Upper lobe of left lung (tissue), 6 donors: ENCODE measurements at regions not wholly inside any gene's neighbourhood (a gene's known extent, or its start where the extent isn't known, plus 50 kb on each side); places are given as distances from the start of the nearest gene placed in this dataset.

Experiments used
- ATAC-seq, 2 donors: fragments of 200-7000 bp; cut with Tn5 transposase; one replicate each; pipeline ENCODE4 v1.9.1; 2022; ENCODE audit warnings: mild to moderate bottlenecking in 2 of 2, moderate library complexity in 2 of 2; ENCODE audit not compliant: low FRiP score in 2 of 2
- DNase-seq, 2 donors: peaks; one replicate each; pipeline ENCODE4 v3.0.0-alpha.2; 2019 to 2020
- H3K27ac ChIP-seq, 4 donors: fragments of 200-600 bp; sonication (generic); one replicate each; pipeline ENCODE4 v1.5.1; 2016 to 2019
- H3K27me3 ChIP-seq, 4 donors: fragments of 200-600 bp; sonication (generic); one replicate each; pipeline ENCODE4 v1.5.1; 2017 to 2019
- H3K36me3 ChIP-seq, 4 donors: fragments of 200-600 bp; sonication (generic); one replicate each; pipeline ENCODE4 v1.5.1; 2016 to 2019
- H3K4me1 ChIP-seq, 4 donors: fragments of 200-600 bp; sonication (generic); one replicate each; pipeline ENCODE4 v1.5.1; 2018 to 2019
- H3K4me3 ChIP-seq, 4 donors: fragments of 200-600 bp; sonication (generic); one replicate each; pipeline ENCODE4 v1.5.1; 2017 to 2019; ENCODE audit warnings: mild to moderate bottlenecking in 2 of 4, moderate library complexity in 1 of 4
- H3K9me3 ChIP-seq, 4 donors: fragments of 200-600 bp; sonication (generic); one replicate each; pipeline ENCODE4 v1.5.1; 2018 to 2019
- CTCF ChIP-seq, 6 experiments: fragments of 450-650 bp in 4 of 6; fragments of 200-600 bp in 2 of 6; sonication (generic) in 2 of 6; IDR thresholded peaks; one replicate each; pipeline ENCODE4 v1.5.1; 2016 to 2019; ENCODE audit warnings: antibody characterized with exemption in 6 of 6
- EP300 ChIP-seq, 4 donors: sonication (generic); formaldehyde crosslinking; IDR thresholded peaks; one replicate each; pipeline ENCODE4 v1.5.1; 2017; ENCODE audit warnings: antibody characterized with exemption in 4 of 4, control low read depth in 2 of 4
- POLR2A ChIP-seq, 4 donors: fragments of 450-650 bp; IDR thresholded peaks; one replicate each; pipeline ENCODE4 v1.5.1; 2016 to 2017; ENCODE audit warnings: antibody characterized with exemption in 4 of 4, mild to moderate bottlenecking in 2 of 4
- POLR2AphosphoS5 ChIP-seq, 2 donors: sonication (generic); formaldehyde crosslinking; IDR thresholded peaks; one replicate each; pipeline ENCODE4 v1.5.1; 2017; ENCODE audit warnings: antibody characterized with exemption in 2 of 2
- WGBS, 2 donors: methylation state at CpG; one replicate each; pipeline ENCODE4 v1.1.5; 2017 to 2018; 5-methylcytosine and 5-hydroxymethylcytosine counted together
- donor health status: DM: no; HTN: no; CAD: no; lungs with moderate emphysema.
- donor health status: DM: no; HTN: yes; CAD: no; lungs with severe emphysema.

GRCh38 chr12:65665817-65666216 lies 158.5 kb upstream of the HMGA2 start:
- TF ChIP-seq CTCF (IDR thresholded peaks at IDR 0.05) (no peak), POLR2AphosphoS5 (IDR thresholded peaks at IDR 0.05) (no peak), EP300 (IDR thresholded peaks at IDR 0.05) (no peak), POLR2A (IDR thresholded peaks at IDR 0.05) (no peak)
- Histone ChIP-seq H3K27ac (no peak overlapping the region), H3K36me3 (no peaks in the 10 kb centered on the region), H3K4me1 (no peaks in the 10 kb centered on the region), H3K27me3 (no peaks in the 10 kb centered on the region), H3K9me3 (no peaks in the 10 kb centered on the region), H3K4me3 (no peak overlapping the region)
- ATAC-seq (no peak), DNase-seq (no peak)
- WGBS, 2 donors, result 92% methylated on average over 2 of the region's 2 CpGs

GRCh38 chr12:65666876-65667275 lies 157.4 kb upstream of the HMGA2 start:
- Histone ChIP-seq H3K4me1 (no peaks in the 10 kb centered on the region), H3K27ac (no peak overlapping the region), H3K36me3 (no peaks in the 10 kb centered on the region), H3K9me3 (no peaks in the 10 kb centered on the region), H3K4me3 (no peak overlapping the region), H3K27me3 (no peaks in the 10 kb centered on the region)
- WGBS, 2 donors, result 69% methylated on average over 2 of the region's 2 CpGs
- no peak for ATAC-seq
- TF ChIP-seq POLR2AphosphoS5 (IDR thresholded peaks at IDR 0.05), result no peak
- no peak for TF ChIP-seq CTCF (IDR thresholded peaks at IDR 0.05)
- TF ChIP-seq EP300 (IDR thresholded peaks at IDR 0.05), result no peak
- no peak for TF ChIP-seq POLR2A (IDR thresholded peaks at IDR 0.05)
- DNase-seq, result no peak

GRCh38 chr12:65667932-65668331 lies 156.4 kb upstream of the HMGA2 start:
- Histone ChIP-seq H3K4me3 (no peak overlapping the region), H3K9me3 (no peaks in the 10 kb centered on the region), H3K27me3 (no peaks in the 10 kb centered on the region), H3K4me1 (no peaks in the 10 kb centered on the region), H3K36me3 (no peaks in the 10 kb centered on the region), H3K27ac (no peak overlapping the region)
- no peak for DNase-seq
- ATAC-seq, result no peak
- WGBS, 2 donors, result 50 to 65% methylated on average over 8 to 9 of the region's 9 CpGs
- no peak for TF ChIP-seq POLR2A (IDR thresholded peaks at IDR 0.05)
- TF ChIP-seq POLR2AphosphoS5 (IDR thresholded peaks at IDR 0.05), result no peak
- TF ChIP-seq EP300 (IDR thresholded peaks at IDR 0.05), result no peak
- no peak for TF ChIP-seq CTCF (IDR thresholded peaks at IDR 0.05)

- Histone ChIP-seq H3K9me3 (no peaks in the 10 kb centered on the region), H3K36me3 (no peaks in the 10 kb centered on the region), H3K4me3 (no peak overlapping the region), H3K27me3 (no peaks in the 10 kb centered on the region), H3K4me1 (no peaks in the 10 kb centered on the region), H3K27ac (no peak overlapping the region)
- ATAC-seq, result no peak
- TF ChIP-seq CTCF (IDR thresholded peaks at IDR 0.05) (no peak), POLR2AphosphoS5 (IDR thresholded peaks at IDR 0.05) (no peak)
- no peak for DNase-seq
- WGBS, 2 donors, result 91 to 92% methylated on average over 5 of the region's 5 CpGs
These were observed 155.1 kb upstream of the HMGA2 start for GRCh38 chr12:65668981-65669695.

- Histone ChIP-seq H3K27me3 (no peaks in the 10 kb centered on the region), H3K4me3 (no peak overlapping the region), H3K27ac (no peak overlapping the region), H3K36me3 (no peaks in the 10 kb centered on the region), H3K9me3 (no peaks in the 10 kb centered on the region), H3K4me1 (no peaks in the 10 kb centered on the region)
- TF ChIP-seq CTCF (IDR thresholded peaks at IDR 0.05) (no peak), POLR2AphosphoS5 (IDR thresholded peaks at IDR 0.05) (no peak), POLR2A (IDR thresholded peaks at IDR 0.05) (no peak), EP300 (IDR thresholded peaks at IDR 0.05) (no peak)
- no peak for DNase-seq
- ATAC-seq, result no peak
- 77% methylated on average over 3 of the region's 3 CpGs for WGBS, 2 donors
These were observed 153.5 kb upstream of the HMGA2 start for GRCh38 chr12:65670775-65671174.
